ENCODE measurements at regions not wholly inside any gene's neighbourhood (a gene's known extent, or its start where the extent isn't known, plus 50 kb on each side); places are given as distances from the start of the nearest gene placed in this dataset.
A peak's percentile ranks its signal among the peaks of the same experiment; 100 is the strongest.

DNA sequence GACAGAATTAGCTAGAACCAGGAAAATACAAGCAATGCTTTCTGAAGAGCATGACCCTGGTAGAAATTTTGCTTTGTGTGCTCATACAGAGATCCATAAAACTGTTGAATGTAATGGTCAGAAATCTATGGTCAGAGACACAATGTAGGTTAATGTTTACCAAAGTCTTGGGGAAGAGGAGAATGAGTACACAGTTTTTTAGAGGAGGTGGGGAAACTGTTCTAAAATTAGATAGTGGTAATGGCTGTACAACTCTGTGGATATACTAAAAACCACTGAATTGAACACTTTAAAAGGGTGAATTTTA, 109.5 kb upstream of the ARHGAP5 start:
- H3K9me3 ChIP-seq: peaks cover 4% of the 10 kb centered on the region; the same call in 1 of the 3 replicates
- H3K27ac ChIP-seq: peak overlapping the region; percentile 77 to 78
- ATAC-seq (peak; percentile 44 to 64; a peak in 3 of 6 replicates), DNase-seq (ENCODE audit: low read depth in 1 of 2, low spot score in 1 of 2) (no peak), FAIRE-seq (no peak)
- TF ChIP-seq HOXB5 (CRISPR knock-in tag; IDR thresholded peaks at IDR 0.05) (no peak), MAFK (IDR thresholded peaks at IDR 0.05; ENCODE audit: partially characterized antibody) (peak; percentile 9), EP300 (IDR thresholded peaks at IDR 0.05) (no peak)
- peak overlapping the region; percentile 51 for H3K4me2 ChIP-seq
- peaks cover 49% of the 10 kb centered on the region for H3K4me1 ChIP-seq
- ChIA-PET POLR2A (interaction anchor here (0.6 to 2.1 kb wide), 2 partner anchors 17 to 28 kb away, joined by 4 to 7 read pairs; no protein-coding TSS in a partner anchor), CTCF (interaction anchor here (2.5 kb wide), 1 partner anchor 41 kb away, joined by 11 read pairs; no protein-coding TSS in a partner anchor)
- H3K4me3 ChIP-seq: no peak overlapping the region

DNA sequence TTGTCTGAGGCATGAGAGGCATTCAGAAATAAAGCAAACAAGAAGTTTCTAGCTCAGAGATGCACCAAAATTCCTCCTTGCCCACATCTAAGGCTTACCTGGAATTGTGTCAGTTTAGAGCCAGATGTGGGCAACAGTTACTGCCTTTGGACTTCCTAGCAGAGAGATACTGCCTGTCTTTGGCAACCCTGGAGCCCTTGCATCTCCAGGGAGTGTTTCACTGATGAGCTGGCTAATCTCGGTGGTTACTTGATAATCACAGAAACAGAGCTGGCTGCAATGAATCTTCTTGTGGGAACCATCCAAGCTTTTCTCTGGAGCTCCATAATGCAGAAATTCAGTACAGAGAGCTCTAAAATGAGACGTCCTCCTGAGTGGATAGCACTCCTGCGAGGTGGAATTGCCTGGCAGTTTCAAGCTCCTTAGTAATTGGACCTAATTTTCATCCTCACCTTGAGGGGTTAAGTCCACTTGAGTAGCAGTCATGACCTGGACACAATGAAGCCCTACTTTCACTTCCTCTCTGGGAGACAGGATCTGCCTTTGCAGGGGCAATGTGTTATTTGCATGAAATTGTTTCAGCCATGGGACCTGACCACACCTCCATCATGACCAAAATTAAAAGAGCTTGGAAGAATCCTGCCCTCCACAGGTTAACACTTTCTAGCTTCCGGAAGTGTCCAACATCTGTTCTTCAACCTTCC, 108.8 kb upstream of the ARHGAP5 start:
- peak overlapping the region; percentile 77 to 78 for H3K27ac ChIP-seq
- ATAC-seq: peak; percentile 60 to 65; a peak in 4 of 6 replicates
- CTCF ChIA-PET: interaction anchor here (0.5 to 2.5 kb wide), 5 partner anchors 11 to 459 kb away, joined by 3 to 11 read pairs (median 3); no protein-coding TSS in a partner anchor

DNA sequence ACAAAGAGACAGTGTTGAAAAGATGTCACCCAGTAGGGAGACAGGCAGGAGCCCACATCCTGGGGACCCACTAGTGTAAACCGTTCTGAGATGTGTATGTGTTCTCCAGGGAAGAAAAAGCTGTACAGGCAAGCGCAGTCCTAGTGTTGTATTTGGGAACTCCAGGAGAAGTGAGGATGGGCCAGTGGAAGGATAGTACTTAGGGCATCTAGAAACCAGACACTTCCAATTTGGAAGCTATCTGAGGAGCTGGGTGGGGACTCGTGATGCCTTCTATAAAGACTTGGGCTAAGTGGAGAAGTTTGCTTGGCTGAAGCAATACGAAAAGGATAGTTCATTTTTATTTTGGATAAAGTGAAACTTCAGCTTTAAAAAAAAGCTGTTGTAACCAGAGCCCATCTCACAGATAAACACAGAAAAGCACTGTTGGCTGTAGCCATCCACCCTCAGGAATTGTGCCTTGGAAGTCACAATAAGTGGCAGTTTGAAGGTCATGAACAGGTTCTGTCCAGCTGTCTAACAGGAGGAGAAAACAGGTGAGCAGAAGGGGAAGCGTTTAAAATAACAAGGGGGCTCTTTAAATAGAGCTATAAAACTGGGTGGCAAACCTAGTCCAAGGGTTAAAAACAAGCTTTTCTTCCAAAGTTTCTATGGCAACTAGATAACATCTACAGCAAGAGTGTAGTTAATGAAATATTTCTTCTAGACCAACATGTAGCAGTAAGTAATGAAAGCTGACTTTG, 108.0 kb upstream of the ARHGAP5 start:
- peak overlapping the region; percentile 77 to 78; a peak in 5 of 6 replicates for H3K27ac ChIP-seq
- H3K4me2 ChIP-seq: peak overlapping the region; percentile 51; the same call in 2 of the 3 replicates
- FAIRE-seq (no peak), ATAC-seq (peak in 1 of 2 experiments; percentile 58; a peak in 3 of 6 replicates), DNase-seq (ENCODE audit: low read depth in 1 of 2, low spot score in 1 of 2) (no peak)
- 80% methylated on average over 5 of the region's 5 CpGs for WGBS (ENCODE audit: missing lambda C conversion rate)
- POLR2A ChIA-PET: interaction anchor here (0.6 to 2.1 kb wide), 3 partner anchors 18 to 37 kb away, joined by 3 to 7 read pairs (median 4); no protein-coding TSS in a partner anchor
- CTCF ChIA-PET: interaction anchor here (0.5 to 2.5 kb wide), 6 partner anchors 10 to 43 kb away, joined by 3 to 11 read pairs (median 3); no protein-coding TSS in a partner anchor
- no peak overlapping the region for H3K4me3 ChIP-seq
- peaks cover 49% of the 10 kb centered on the region for H3K4me1 ChIP-seq
- peaks cover 8% of the 10 kb centered on the region; the same call in 1 of the 3 replicates for H3K9me3 ChIP-seq
- TF ChIP-seq, protein P1, sequence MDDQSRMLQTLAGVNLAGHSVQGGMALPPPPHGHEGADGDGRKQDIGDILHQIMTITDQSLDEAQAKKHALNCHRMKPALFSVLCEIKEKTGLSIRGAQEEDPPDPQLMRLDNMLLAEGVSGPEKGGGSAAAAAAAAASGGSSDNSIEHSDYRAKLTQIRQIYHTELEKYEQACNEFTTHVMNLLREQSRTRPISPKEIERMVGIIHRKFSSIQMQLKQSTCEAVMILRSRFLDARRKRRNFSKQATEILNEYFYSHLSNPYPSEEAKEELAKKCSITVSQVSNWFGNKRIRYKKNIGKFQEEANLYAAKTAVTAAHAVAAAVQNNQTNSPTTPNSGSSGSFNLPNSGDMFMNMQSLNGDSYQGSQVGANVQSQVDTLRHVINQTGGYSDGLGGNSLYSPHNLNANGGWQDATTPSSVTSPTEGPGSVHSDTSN (IDR thresholded peaks at IDR 0.05): no peak
- TF ChIP-seq NR3C1 (IDR thresholded peaks at IDR 0.05) (no peak), TFCP2L1 (CRISPR knock-in tag; IDR thresholded peaks at IDR 0.05) (no peak), NPAS2 (CRISPR knock-in tag; IDR thresholded peaks at IDR 0.05; ENCODE audit: borderline replicate concordance) (no peak), ZNF302 (CRISPR knock-in tag; IDR thresholded peaks at IDR 0.05) (no peak), TP53 (CRISPR knock-in tag; IDR thresholded peaks at IDR 0.05) (no peak), CHD2 (IDR thresholded peaks at IDR 0.05; ENCODE audit: low read length, partially characterized antibody) (no peak), RCOR1 (IDR thresholded peaks at IDR 0.05; ENCODE audit: low read depth, low read length) (no peak)
- TF ChIP-seq, protein P2, sequence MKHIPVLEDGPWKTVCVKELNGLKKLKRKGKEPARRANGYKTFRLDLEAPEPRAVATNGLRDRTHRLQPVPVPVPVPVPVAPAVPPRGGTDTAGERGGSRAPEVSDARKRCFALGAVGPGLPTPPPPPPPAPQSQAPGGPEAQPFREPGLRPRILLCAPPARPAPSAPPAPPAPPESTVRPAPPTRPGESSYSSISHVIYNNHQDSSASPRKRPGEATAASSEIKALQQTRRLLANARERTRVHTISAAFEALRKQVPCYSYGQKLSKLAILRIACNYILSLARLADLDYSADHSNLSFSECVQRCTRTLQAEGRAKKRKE (CRISPR knock-in tag; IDR thresholded peaks at IDR 0.05; ENCODE audit: low read depth): no peak
- TF ChIP-seq, protein P3, sequence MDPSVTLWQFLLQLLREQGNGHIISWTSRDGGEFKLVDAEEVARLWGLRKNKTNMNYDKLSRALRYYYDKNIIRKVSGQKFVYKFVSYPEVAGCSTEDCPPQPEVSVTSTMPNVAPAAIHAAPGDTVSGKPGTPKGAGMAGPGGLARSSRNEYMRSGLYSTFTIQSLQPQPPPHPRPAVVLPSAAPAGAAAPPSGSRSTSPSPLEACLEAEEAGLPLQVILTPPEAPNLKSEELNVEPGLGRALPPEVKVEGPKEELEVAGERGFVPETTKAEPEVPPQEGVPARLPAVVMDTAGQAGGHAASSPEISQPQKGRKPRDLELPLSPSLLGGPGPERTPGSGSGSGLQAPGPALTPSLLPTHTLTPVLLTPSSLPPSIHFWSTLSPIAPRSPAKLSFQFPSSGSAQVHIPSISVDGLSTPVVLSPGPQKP (IDR thresholded peaks at IDR 0.05; ENCODE audit: low read depth, low read length): no peak

More for the DNA sequence above, 108.8 kb upstream of the ARHGAP5 start:
- H3K4me3 ChIP-seq: no peak overlapping the region
- H3K4me1 ChIP-seq: peaks cover 49% of the 10 kb centered on the region
- POLR2A ChIA-PET: interaction anchor here (0.6 to 2.1 kb wide), 4 partner anchors 18 to 38 kb away, joined by 3 to 7 read pairs (median 4); no protein-coding TSS in a partner anchor
- peaks cover 4% of the 10 kb centered on the region; the same call in 1 of the 3 replicates for H3K9me3 ChIP-seq
- DNase-seq (ENCODE audit: low read depth in 1 of 2, low spot score in 1 of 2): no peak
- 63% methylated on average over 4 of the region's 4 CpGs for WGBS (ENCODE audit: missing lambda C conversion rate)
- H3K4me2 ChIP-seq: peak overlapping the region; percentile 51
- TF ChIP-seq GATA3 (IDR thresholded peaks at IDR 0.05; ENCODE audit: borderline replicate concordance): no peak
- TF ChIP-seq PHF8 (IDR thresholded peaks at IDR 0.05; ENCODE audit: borderline replicate concordance, low read depth): no peak
- no peak for TF ChIP-seq ZNF302 (CRISPR knock-in tag; IDR thresholded peaks at IDR 0.05)
- TF ChIP-seq, protein P1 (IDR thresholded peaks at IDR 0.05): no peak
- TF ChIP-seq, protein P4, sequence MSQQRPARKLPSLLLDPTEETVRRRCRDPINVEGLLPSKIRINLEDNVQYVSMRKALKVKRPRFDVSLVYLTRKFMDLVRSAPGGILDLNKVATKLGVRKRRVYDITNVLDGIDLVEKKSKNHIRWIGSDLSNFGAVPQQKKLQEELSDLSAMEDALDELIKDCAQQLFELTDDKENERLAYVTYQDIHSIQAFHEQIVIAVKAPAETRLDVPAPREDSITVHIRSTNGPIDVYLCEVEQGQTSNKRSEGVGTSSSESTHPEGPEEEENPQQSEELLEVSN (IDR thresholded peaks at IDR 0.05; ENCODE audit: borderline replicate concordance, low read depth): no peak
- TF ChIP-seq, protein P5, sequence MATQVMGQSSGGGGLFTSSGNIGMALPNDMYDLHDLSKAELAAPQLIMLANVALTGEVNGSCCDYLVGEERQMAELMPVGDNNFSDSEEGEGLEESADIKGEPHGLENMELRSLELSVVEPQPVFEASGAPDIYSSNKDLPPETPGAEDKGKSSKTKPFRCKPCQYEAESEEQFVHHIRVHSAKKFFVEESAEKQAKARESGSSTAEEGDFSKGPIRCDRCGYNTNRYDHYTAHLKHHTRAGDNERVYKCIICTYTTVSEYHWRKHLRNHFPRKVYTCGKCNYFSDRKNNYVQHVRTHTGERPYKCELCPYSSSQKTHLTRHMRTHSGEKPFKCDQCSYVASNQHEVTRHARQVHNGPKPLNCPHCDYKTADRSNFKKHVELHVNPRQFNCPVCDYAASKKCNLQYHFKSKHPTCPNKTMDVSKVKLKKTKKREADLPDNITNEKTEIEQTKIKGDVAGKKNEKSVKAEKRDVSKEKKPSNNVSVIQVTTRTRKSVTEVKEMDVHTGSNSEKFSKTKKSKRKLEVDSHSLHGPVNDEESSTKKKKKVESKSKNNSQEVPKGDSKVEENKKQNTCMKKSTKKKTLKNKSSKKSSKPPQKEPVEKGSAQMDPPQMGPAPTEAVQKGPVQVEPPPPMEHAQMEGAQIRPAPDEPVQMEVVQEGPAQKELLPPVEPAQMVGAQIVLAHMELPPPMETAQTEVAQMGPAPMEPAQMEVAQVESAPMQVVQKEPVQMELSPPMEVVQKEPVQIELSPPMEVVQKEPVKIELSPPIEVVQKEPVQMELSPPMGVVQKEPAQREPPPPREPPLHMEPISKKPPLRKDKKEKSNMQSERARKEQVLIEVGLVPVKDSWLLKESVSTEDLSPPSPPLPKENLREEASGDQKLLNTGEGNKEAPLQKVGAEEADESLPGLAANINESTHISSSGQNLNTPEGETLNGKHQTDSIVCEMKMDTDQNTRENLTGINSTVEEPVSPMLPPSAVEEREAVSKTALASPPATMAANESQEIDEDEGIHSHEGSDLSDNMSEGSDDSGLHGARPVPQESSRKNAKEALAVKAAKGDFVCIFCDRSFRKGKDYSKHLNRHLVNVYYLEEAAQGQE (IDR thresholded peaks at IDR 0.05): no peak
- TF ChIP-seq BHLHE40 (IDR thresholded peaks at IDR 0.05; ENCODE audit: low read depth, low read length): no peak
- TF ChIP-seq RCOR1 (IDR thresholded peaks at IDR 0.05; ENCODE audit: low read depth, low read length): no peak
- no peak for TF ChIP-seq JUN (IDR thresholded peaks at IDR 0.05)
- TF ChIP-seq POLR2AphosphoS2 (conservative IDR thresholded peaks at IDR 0.05; ENCODE audit: low read length): no peak
- no peak for FAIRE-seq
